A549 (cell line): ENCODE measurements at regions not wholly inside any gene's neighbourhood (a gene's known extent, or its start where the extent isn't known, plus 50 kb on each side); places are given as distances from the start of the nearest gene placed in this dataset.

Experiments
- ATAC-seq, 2 experiments: fragments of 200-7000 bp in 1 of 2; fragments of >200 bp in 1 of 2; cut with Nextera tagmentation in 1 of 2; cut with Tn5 transposase in 1 of 2; 3 replicates each; pipeline versions ENCODE4 v1.8.0 to v1.9.1; 2018 to 2020; ENCODE audit warnings: mild to moderate bottlenecking in 1 of 2, moderate library complexity in 1 of 2
- CTCF ChIA-PET: fragments of 300-600 bp; sonication (Branson Sonifier 250); formaldehyde crosslinking; extraction: SDS; loops from one replicate; lab custom pipeline; 2021; ENCODE audit warnings: antibody characterized with exemption, inconsistent platforms; lab: Yijun Ruan, JAX
- POLR2A ChIA-PET: fragments of 350-600 bp; formaldehyde crosslinking; extraction: SDS; loops from one replicate; lab custom pipeline; 2021; ENCODE audit warnings: antibody characterized with exemption, inconsistent platforms; lab: Yijun Ruan, JAX
- DNase-seq, 2 experiments: peaks; one replicate each; pipeline versions ENCODE4 v3.0.0 to v3.0.0-alpha.2; 2011 to 2016; ENCODE audit warnings: low read depth in 1 of 2, low spot score in 1 of 2
- FAIRE-seq: peaks from 2 replicates; lab custom pipeline; 2011; peaks lifted over from hg19 to GRCh38; lab: Jason Lieb, UNC
- H3K27ac ChIP-seq, 2 experiments: fragments of >200 bp; sonication (Bioruptor Twin); formaldehyde crosslinking; 3 replicates each; pipeline ENCODE4 v1.5.1; 2016 to 2017
- H3K4me1 ChIP-seq: fragments of >200 bp; sonication (Bioruptor Twin); formaldehyde crosslinking; 3 replicates; pipeline ENCODE4 v1.6.1; 2016
- H3K4me2 ChIP-seq: fragments of >200 bp; sonication (Bioruptor Twin); formaldehyde crosslinking; 3 replicates; pipeline ENCODE4 v1.6.1; 2016
- H3K4me3 ChIP-seq: fragments of >200 bp; sonication (Bioruptor Twin); formaldehyde crosslinking; 3 replicates; pipeline ENCODE4 v1.5.1; 2016
- H3K9me3 ChIP-seq: fragments of >200 bp; sonication (Bioruptor Twin); formaldehyde crosslinking; 3 replicates; pipeline ENCODE4 v1.6.1; 2016
- CBX8 ChIP-seq: fragments of 200-600 bp; sonication (generic); IDR thresholded peaks from 2 replicates; pipeline ENCODE4 v1.6.1; 2016
- CTCF ChIP-seq: fragments of >200 bp; sonication (Bioruptor Twin); formaldehyde crosslinking; IDR thresholded peaks from 3 replicates; pipeline ENCODE4 v1.5.1; 2016
- EHMT2 ChIP-seq: fragments of 200-600 bp; sonication (generic); IDR thresholded peaks from 2 replicates; pipeline ENCODE4 v1.6.1; 2016; ENCODE audit warnings: antibody characterized with exemption, low read depth, mild to moderate bottlenecking, moderate library complexity
- ELK1 ChIP-seq: fragments of 150-350 bp; IDR thresholded peaks from 2 replicates; pipeline ENCODE4 v1.6.1; 2014; ENCODE audit warnings: low read depth, mild to moderate bottlenecking, low read length
- ESRRA ChIP-seq: fragments of 150-350 bp; IDR thresholded peaks from 2 replicates; pipeline ENCODE4 v1.6.1; 2014; ENCODE audit warnings: mild to moderate bottlenecking, low read length, borderline replicate concordance
- HDAC2 ChIP-seq: fragments of 200-600 bp; sonication (generic); IDR thresholded peaks from 2 replicates; pipeline ENCODE4 v1.6.1; 2016
- HES2 ChIP-seq: fragments of >200 bp; sonication (Bioruptor Twin); formaldehyde crosslinking; IDR thresholded peaks from 2 replicates; pipeline ENCODE4 v1.6.1; 2016
- HEYL ChIP-seq: fragments of 250-450 bp; sonication (Bioruptor Pico); IDR thresholded peaks from 2 replicates; pipeline ENCODE4 v1.8.0; 2021; ENCODE audit warnings: mild to moderate bottlenecking, moderate library complexity
- HOXA7 ChIP-seq: fragments of 250-450 bp; sonication (Bioruptor Pico); IDR thresholded peaks from 2 replicates; pipeline ENCODE4 v1.5.0; 2020; ENCODE audit warnings: mild to moderate bottlenecking, moderate library complexity
- MAX ChIP-seq: IDR thresholded peaks from 2 replicates; pipeline ENCODE4 v1.6.1; 2012
- MAZ ChIP-seq: fragments of 150-350 bp; IDR thresholded peaks from 2 replicates; pipeline ENCODE4 v1.6.1; 2014; ENCODE audit warnings: antibody characterized with exemption, low read depth, low read length, borderline replicate concordance
- NFE2L2 ChIP-seq: fragments of 150-350 bp; conservative IDR thresholded peaks from 2 replicates; pipeline ENCODE4 v1.6.1; 2014; ENCODE audit warnings: low read length
- NPAS2 ChIP-seq: fragments of 250-450 bp; sonication (Bioruptor Pico); IDR thresholded peaks from 2 replicates; pipeline ENCODE4 v1.8.0; 2022; ENCODE audit warnings: mild to moderate bottlenecking, moderate library complexity, borderline replicate concordance
- PBX3 ChIP-seq: IDR thresholded peaks from 2 replicates; pipeline ENCODE4 v1.6.1; 2012
- POLR2A ChIP-seq: IDR thresholded peaks from 2 replicates; pipeline ENCODE4 v1.6.1; 2012; ENCODE audit warnings: mild to moderate bottlenecking, low read length
- RAD21 ChIP-seq, 2 experiments: fragments of >200 bp in 1 of 2; sonication (Bioruptor Twin) in 1 of 2; formaldehyde crosslinking in 1 of 2; IDR thresholded peaks in 1 of 2; conservative IDR thresholded peaks in 1 of 2; 2 replicates in 1 of 2; 3 replicates in 1 of 2; pipeline ENCODE4 v1.6.1; 2012 to 2018; ENCODE audit warnings: inconsistent platforms in 1 of 2
- RFX5 ChIP-seq: fragments of 450-650 bp; IDR thresholded peaks from 2 replicates; pipeline ENCODE4 v1.7.1; 2014; ENCODE audit warnings: antibody characterized with exemption, mild to moderate bottlenecking, moderate library complexity
- SREBF2 ChIP-seq: fragments of 450-650 bp; IDR thresholded peaks from 2 replicates; pipeline ENCODE4 v1.6.1; 2014; ENCODE audit warnings: mild to moderate bottlenecking, moderate library complexity
- TFCP2L1 ChIP-seq: fragments of 250-450 bp; sonication (Bioruptor Pico); IDR thresholded peaks from 2 replicates; pipeline ENCODE4 v1.5.0; 2021; ENCODE audit warnings: mild to moderate bottlenecking
- USF2 ChIP-seq: fragments of 450-650 bp; IDR thresholded peaks from 2 replicates; pipeline ENCODE4 v1.6.1; 2014; ENCODE audit warnings: antibody characterized with exemption
- ZFP36 ChIP-seq: fragments of 450-650 bp; IDR thresholded peaks from 2 replicates; pipeline ENCODE4 v1.6.1; 2014; ENCODE audit warnings: borderline replicate concordance; ENCODE audit not compliant: partially characterized antibody
- ZNF302 ChIP-seq: fragments of 250-450 bp; sonication (Bioruptor Pico); IDR thresholded peaks from 2 replicates; pipeline ENCODE4 v1.9.0; 2021; ENCODE audit warnings: inconsistent platforms, mild to moderate bottlenecking, moderate library complexity
- WGBS: methylation state at CpG from one replicate; pipeline ENCODE4 v1.1.6; 2017; ENCODE audit errors: missing lambda C conversion rate; 5-methylcytosine and 5-hydroxymethylcytosine counted together

- Histone ChIP-seq H3K27ac (no peak overlapping the region), H3K4me2 (no peak overlapping the region), H3K4me3 (no peak overlapping the region), H3K4me1 (0 out of 3 replicates have a peak, but pooled peaks cover 4% of the 10 kb centered on the region), H3K9me3 (no peaks in the 10 kb centered on the region)
- ChIA-PET CTCF (interaction anchor here (1.1 to 8.6 kb wide), 4 partner anchors 11 to 1634 kb away, joined by 3 to 69 read pairs (median 3); no protein-coding TSS in a partner anchor), POLR2A (no interaction called here)
- FAIRE-seq, result no peak
- no peak for DNase-seq
- ATAC-seq, result no peak
- 51% methylated on average over 5 of the region's 5 CpGs for WGBS
- TF ChIP-seq HDAC2 (no peak), RAD21 (conservative IDR thresholded peaks at IDR 0.05 in 1 of 2, IDR thresholded peaks at IDR 0.05 in 1 of 2) (peak in 1 of 2 experiments; percentile 20; a peak in 1 of 5 replicates)
These were observed 72.9 kb upstream of the PMFBP1 start for GRCh38 chr16:72244853-72245252.

GRCh38 chr16:72243621-72244020, 71.7 kb upstream of the PMFBP1 start:
- ATAC-seq (no peak), DNase-seq (no peak), FAIRE-seq (no peak)
- POLR2A ChIA-PET, result no interaction called here
- H3K4me1 ChIP-seq, result 0 out of 3 replicates have a peak, but pooled peaks cover 4% of the 10 kb centered on the region
- H3K9me3 ChIP-seq, result no peaks in the 10 kb centered on the region
- CTCF ChIA-PET, result interaction anchor here (0.7 to 8.6 kb wide), 5 partner anchors 8 to 223 kb away, joined by 3 to 69 read pairs (median 4); no protein-coding TSS in a partner anchor
- no peak overlapping the region for H3K4me2 ChIP-seq
- whole genome bisulfite sequencing, result 60% methylated on average over 5 of the region's 5 CpGs
- H3K27ac ChIP-seq, result no peak overlapping the region; a peak in 1 of 6 replicates
- H3K4me3 ChIP-seq, result no peak overlapping the region
- TF ChIP-seq USF2 (no peak), RFX5 (no peak), EHMT2 (no peak), HEYL (CRISPR knock-in tag) (no peak), NFE2L2 (no peak), HES2 (no peak), SREBF2 (no peak), CTCF (no peak), PBX3 (no peak), MAZ (no peak), HOXA7 (CRISPR knock-in tag) (no peak)

- ATAC-seq, result no peak
- 0 out of 3 replicates have a peak, but pooled peaks cover 2% of the 10 kb centered on the region for H3K4me1 ChIP-seq
- H3K4me2 ChIP-seq, result no peak overlapping the region
- peak overlapping the region in 1 of 2 experiments; percentile 32; a peak in 1 of 6 replicates for H3K27ac ChIP-seq
- WGBS, result 77% methylated on average over 4 of the region's 4 CpGs
- POLR2A ChIA-PET, result no interaction called here
- DNase-seq, result no peak
- no peak for FAIRE-seq
- no peaks in the 10 kb centered on the region for H3K9me3 ChIP-seq
- CTCF ChIA-PET, result interaction anchor here (0.7 to 8.6 kb wide), 13 partner anchors 11 to 1712 kb away, joined by 3 to 69 read pairs (median 4); no protein-coding TSS in a partner anchor
- H3K4me3 ChIP-seq, result no peak overlapping the region
- no peak for TF ChIP-seq ZFP36
- TF ChIP-seq ESRRA, result no peak
- TF ChIP-seq CBX8, result no peak
- no peak for TF ChIP-seq ELK1
- TF ChIP-seq POLR2A, result no peak
- no peak for TF ChIP-seq MAX
- no peak for TF ChIP-seq NPAS2 (CRISPR knock-in tag)
- no peak for TF ChIP-seq NFE2L2
- no peak for TF ChIP-seq HEYL (CRISPR knock-in tag)
- no peak for TF ChIP-seq RAD21 (conservative IDR thresholded peaks at IDR 0.05 in 1 of 2, IDR thresholded peaks at IDR 0.05 in 1 of 2)
- TF ChIP-seq CTCF, result no peak
- TF ChIP-seq ZNF302, result no peak
- TF ChIP-seq HDAC2, result no peak
- no peak for TF ChIP-seq TFCP2L1 (CRISPR knock-in tag)
These were observed 70.8 kb upstream of the PMFBP1 start for GRCh38 chr16:72242757-72243156.
